ENCODE measurements at regions not wholly inside any gene's neighbourhood (a gene's known extent, or its start where the extent isn't known, plus 50 kb on each side); places are given as distances from the start of the nearest gene placed in this dataset.
A peak's percentile ranks its signal among the peaks of the same experiment; 100 is the strongest.
"Not testable (repeated sequence)": the region's sequence is repeated elsewhere in the genome, so short reads cannot be mapped to it uniquely, and the experiment has no call there.

GRCh38 chr20:28562510-28562898 lies 2695.0 kb upstream of the DEFB115 start:
- no peak for DNase-seq

GRCh38 chr20:28562899-28563521 lies 2694.5 kb upstream of the DEFB115 start:
- DNase-seq = not testable (repeated sequence)

DNA sequence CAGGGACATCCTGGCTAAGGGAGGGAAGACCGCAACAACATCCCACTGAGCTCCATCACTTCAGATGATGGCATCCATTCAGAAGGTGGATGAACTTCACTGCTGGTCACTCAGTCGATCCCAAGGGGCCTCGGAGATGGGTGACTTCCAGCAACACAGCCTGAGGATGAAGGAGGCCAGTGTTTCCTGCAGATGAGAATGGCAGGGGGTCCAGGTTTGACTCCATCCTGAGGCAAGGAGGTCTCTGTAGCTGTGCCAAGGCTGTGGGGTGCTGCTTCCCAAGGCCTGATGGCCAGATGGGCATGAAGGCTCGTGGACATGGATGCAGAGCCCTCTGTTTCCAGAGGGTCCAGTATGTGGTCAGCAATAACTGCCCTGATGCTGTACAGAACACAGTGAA lies 2693.4 kb upstream of the DEFB115 start:
- DNase-seq = not testable (repeated sequence)

GRCh38 chr20:28564688-28565463 lies 2692.6 kb upstream of the DEFB115 start:
- DNase-seq = not testable (repeated sequence)

DNA sequence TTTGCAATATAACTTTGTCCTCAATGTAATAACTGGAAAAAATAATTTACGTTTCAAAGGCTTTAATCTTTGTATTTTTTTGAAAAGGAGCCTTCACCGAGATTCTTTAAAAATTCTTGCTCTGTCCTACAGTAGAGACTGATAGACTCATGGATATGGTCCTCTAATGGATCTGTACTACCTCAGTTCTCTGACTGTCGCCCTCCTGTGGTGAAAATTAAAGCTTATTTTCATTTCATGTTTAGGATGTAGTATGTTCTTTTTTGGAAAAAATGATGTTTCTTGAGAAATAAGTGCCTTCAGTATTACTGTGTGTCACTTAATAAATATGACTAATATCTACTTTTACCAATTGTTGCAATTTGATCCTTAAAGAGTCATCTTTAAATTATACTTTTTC lies 2681.5 kb upstream of the DEFB115 start:
- DNase-seq = not testable (repeated sequence)

DNA sequence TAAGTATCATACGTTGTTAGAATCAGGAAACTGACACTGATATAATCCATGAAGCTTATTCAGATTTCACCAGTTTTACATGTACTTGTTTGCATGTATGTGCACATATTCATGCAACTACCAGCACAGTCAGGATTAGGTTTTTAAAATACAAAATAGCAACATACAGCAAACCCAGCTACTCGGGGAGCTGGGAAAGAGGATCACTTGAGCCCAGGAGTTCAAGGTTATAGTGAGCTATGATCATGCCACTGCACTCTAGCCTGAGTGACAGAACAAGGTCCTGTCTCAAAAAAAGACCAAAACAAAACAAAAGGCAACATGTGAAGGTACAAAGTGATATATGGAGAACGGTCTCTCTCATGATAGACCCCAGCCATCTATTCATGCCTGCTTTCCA lies 2665.8 kb upstream of the DEFB115 start:
- DNase-seq = not testable (repeated sequence)

DNA sequence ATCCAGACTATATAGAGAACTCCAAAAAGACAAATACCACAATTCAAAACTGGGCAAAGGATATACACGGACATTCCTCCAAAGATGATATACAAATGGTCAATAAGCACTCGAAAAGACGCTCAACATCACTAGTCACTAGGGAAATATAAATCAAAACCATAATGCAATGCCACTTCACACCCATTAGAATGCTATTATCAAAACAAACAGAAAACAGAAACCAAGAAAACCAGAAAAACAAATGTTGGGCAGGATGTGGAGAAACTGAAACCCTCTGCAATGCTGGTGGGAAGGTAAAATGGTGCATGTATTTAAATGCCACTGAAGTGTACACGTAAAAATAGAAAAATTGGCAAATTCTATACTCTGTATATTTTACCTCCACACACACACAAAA lies 2664.1 kb upstream of the DEFB115 start:
- not testable (repeated sequence) for DNase-seq

- not testable (repeated sequence) for DNase-seq
Measured at GRCh38 chr20:28594476-28594875, 2663.0 kb upstream of the DEFB115 start.

DNA sequence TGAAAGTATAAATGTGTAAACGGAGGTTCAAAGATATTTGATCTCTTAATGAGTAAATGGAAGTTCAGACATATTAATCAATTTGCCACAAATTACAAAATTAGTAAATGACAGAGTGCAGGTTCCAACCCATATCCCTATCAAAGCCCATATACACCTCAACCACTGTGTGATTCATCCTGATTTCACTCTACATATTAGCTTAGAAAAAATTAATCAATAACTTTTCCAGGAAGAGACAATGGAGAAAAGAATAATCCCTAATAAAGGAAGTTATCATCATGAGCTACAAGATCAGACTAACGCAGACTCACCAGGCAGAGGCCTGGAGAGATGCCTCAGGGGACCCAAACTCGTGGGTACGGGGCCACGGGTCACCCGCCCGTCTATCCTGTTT lies 2655.5 kb upstream of the DEFB115 start:
- DNase-seq = not testable (repeated sequence)

DNA sequence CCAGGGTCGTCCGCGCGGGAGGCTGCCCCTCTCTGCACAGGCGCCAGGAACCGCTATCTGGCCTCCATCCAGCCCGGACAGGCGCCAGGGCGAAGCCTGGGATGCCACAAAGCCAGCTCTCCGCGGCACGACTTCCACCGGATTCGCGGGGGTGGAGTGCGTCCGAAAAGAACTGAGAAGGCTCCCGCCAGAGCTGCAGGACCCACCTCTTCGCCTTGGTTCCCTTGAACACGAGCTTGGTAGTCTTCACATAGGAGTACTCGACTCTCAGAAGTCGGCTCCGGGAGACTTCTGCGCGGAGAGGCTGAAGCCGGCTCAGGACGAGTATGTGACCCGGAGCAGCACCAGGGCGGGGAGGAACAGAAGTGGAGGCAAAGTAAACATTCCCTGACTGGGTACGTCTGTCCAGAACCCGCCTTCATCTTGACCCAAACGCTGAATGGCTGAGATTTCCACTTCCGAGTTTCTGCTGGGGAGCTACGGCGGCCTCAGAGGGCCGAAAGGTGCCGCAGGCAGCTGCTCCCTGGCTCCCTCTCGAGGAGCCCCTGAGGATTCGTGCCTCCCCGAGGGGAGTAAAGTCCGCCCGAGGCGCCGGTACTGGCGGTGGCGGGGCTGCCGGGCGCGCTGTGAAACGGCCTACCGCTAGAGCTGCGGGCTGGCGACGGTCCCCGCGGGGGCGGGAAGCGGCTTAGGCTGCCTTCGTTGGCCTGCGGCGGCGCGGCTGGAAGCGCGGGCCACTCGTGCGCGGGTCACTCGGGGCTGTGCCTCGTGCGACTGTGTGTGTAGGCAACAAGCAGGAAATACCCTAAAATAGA lies 2654.9 kb upstream of the DEFB115 start:
- peak; percentile 87 for DNase-seq

GRCh38 chr20:28603218-28603577 lies 2654.3 kb upstream of the DEFB115 start:
- DNase-seq = not testable (repeated sequence)

- DNase-seq = no peak
Measured at GRCh38 chr20:28616354-28616753, 2641.1 kb upstream of the DEFB115 start.

GRCh38 chr20:28619956-28620651 lies 2637.4 kb upstream of the DEFB115 start:
- not testable (repeated sequence) for DNase-seq

GRCh38 chr20:28625112-28625511 lies 2632.4 kb upstream of the DEFB115 start:
- DNase-seq = not testable (repeated sequence)

DNA sequence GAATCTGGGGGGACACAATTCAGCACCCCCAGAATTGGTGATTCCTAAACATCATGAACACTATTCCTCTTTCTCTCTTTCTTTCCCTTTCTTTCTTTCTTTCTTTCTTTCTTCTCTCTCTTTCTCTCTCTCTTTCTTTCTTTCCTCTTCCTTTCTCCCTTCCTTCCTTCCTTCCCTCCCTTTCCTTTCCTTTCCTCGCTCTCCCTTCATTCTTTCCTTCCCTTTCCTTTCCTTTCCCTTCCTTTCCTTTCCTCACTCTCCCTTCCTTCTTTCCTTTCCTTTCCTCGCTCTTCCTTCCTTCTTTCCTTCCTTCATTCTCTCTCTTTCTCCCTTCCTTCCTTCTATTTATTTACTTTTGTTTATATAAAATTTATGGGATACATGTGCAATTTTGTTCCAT lies 2616.6 kb upstream of the DEFB115 start:
- not testable (repeated sequence) for DNase-seq

All from activated CD4-positive, alpha-beta T cell treated with anti-CD3 and anti-CD28 coated beads, Interleukin-2, amount 50 U/mL, for 16 hours (primary cell).